ENCODE measurements at regions not wholly inside any gene's neighbourhood (a gene's known extent, or its start where the extent isn't known, plus 50 kb on each side); places are given as distances from the start of the nearest gene placed in this dataset.

- no peak for ATAC-seq
- TF ChIP-seq CTCF (IDR thresholded peaks at IDR 0.05) (no peak), POLR2A (IDR thresholded peaks at IDR 0.05) (no peak)
- 65% methylated on average over 3 of the region's 3 CpGs for WGBS (ENCODE audit: insufficient coverage, low coverage, low lambda C conversion rate, missing lambda C conversion rate)
Measured at GRCh38 chr6:23655525-23655924, 470.5 kb upstream of the NRSN1 start.

GRCh38 chr6:23656255-23657194 lies 469.5 kb upstream of the NRSN1 start:
- Histone ChIP-seq H3K4me3 (no peak overlapping the region), H3K4me1 (peaks cover 0 to 5% (median 0%) of the 10 kb centered on the region in 4 donors), H3K36me3 (no peaks in the 10 kb centered on the region), H3K9me3 (no peaks in the 10 kb centered on the region), H3K27me3 (no peaks in the 10 kb centered on the region), H3K27ac (no peak overlapping the region)
- no peak for DNase-seq
- ATAC-seq: no peak
- whole genome bisulfite sequencing (ENCODE audit: insufficient coverage, low coverage, low lambda C conversion rate, missing lambda C conversion rate): 90% methylated on average over 10 of the region's 14 CpGs
- no peak for TF ChIP-seq CTCF (IDR thresholded peaks at IDR 0.05)
- TF ChIP-seq POLR2A (IDR thresholded peaks at IDR 0.05): no peak
- intact Hi-C loops (cut with DNase I): no loop called here

More at GRCh38 chr6:23655525-23655924, 470.5 kb upstream of the NRSN1 start:
- intact Hi-C loops (cut with DNase I): no loop called here
- Histone ChIP-seq H3K9me3 (no peaks in the 10 kb centered on the region), H3K27ac (no peak overlapping the region), H3K27me3 (no peaks in the 10 kb centered on the region), H3K36me3 (no peaks in the 10 kb centered on the region), H3K4me1 (peaks cover 0 to 5% (median 0%) of the 10 kb centered on the region in 4 donors), H3K4me3 (no peak overlapping the region)
- no peak for DNase-seq

GRCh38 chr6:23659125-23659524 lies 466.9 kb upstream of the NRSN1 start:
- H3K4me3 ChIP-seq: no peak overlapping the region
- 9% methylated on average over 2 of the region's 2 CpGs for WGBS (ENCODE audit: insufficient coverage, low coverage, low lambda C conversion rate, missing lambda C conversion rate)
- intact Hi-C loops (cut with DNase I): no loop called here
- H3K9me3 ChIP-seq: no peaks in the 10 kb centered on the region
- H3K36me3 ChIP-seq: no peaks in the 10 kb centered on the region
- ATAC-seq: peak; percentile 74 to 86 (median 78)
- peak; percentile 46 to 73 (median 66) for TF ChIP-seq CTCF (IDR thresholded peaks at IDR 0.05)
- no peak for TF ChIP-seq POLR2A (IDR thresholded peaks at IDR 0.05)
- DNase-seq: no peak
- H3K4me1 ChIP-seq: peaks cover 0 to 5% (median 0%) of the 10 kb centered on the region in 4 donors
- no peak overlapping the region for H3K27ac ChIP-seq
- H3K27me3 ChIP-seq: no peaks in the 10 kb centered on the region

- intact Hi-C loops (cut with DNase I): no loop called here
- Histone ChIP-seq H3K4me1 (no peaks in the 10 kb centered on the region), H3K4me3 (no peak overlapping the region), H3K9me3 (no peaks in the 10 kb centered on the region), H3K27ac (no peak overlapping the region), H3K36me3 (no peaks in the 10 kb centered on the region), H3K27me3 (no peaks in the 10 kb centered on the region)
- TF ChIP-seq POLR2A (IDR thresholded peaks at IDR 0.05): no peak
- TF ChIP-seq CTCF (IDR thresholded peaks at IDR 0.05): no peak
- DNase-seq: no peak
- ATAC-seq: no peak
- WGBS (ENCODE audit: insufficient coverage, low coverage, low lambda C conversion rate, missing lambda C conversion rate): 78% methylated on average over 4 of the region's 4 CpGs
Measured at GRCh38 chr6:23661549-23661948, 464.5 kb upstream of the NRSN1 start.

Data from right lobe of liver (tissue), 6 donors.